ENCODE measurements at regions not wholly inside any gene's neighbourhood (a gene's known extent, or its start where the extent isn't known, plus 50 kb on each side); places are given as distances from the start of the nearest gene placed in this dataset.
"Not testable (repeated sequence)": the region's sequence is repeated elsewhere in the genome, so short reads cannot be mapped to it uniquely, and the experiment has no call there.

GRCh38 chr10:46095943-46096342, 49.9 kb upstream of the MSMB start:
- H3K9me3 Mint-ChIP-seq; DNase-seq (ENCODE audit: low spot score in 2 of 2); ATAC-seq; H3K27ac Mint-ChIP-seq; H3K36me3 Mint-ChIP-seq: not testable (repeated sequence)

GRCh38 chr10:46096446-46096845, 50.4 kb upstream of the MSMB start:
- H3K36me3 Mint-ChIP-seq: no peaks in the 10 kb centered on the region
- peaks cover 4 to 5% of the 10 kb centered on the region in 2 donors for H3K9me3 Mint-ChIP-seq
- DNase-seq (ENCODE audit: low spot score in 2 of 2) (no peak), ATAC-seq (no peak)
- H3K27ac Mint-ChIP-seq: peak overlapping the region; percentile 80 to 96

GRCh38 chr10:46096909-46097575, 51.0 kb upstream of the MSMB start:
- DNase-seq (ENCODE audit: low spot score in 2 of 2) (no peak), ATAC-seq (peak; percentile 14 to 19)
- H3K9me3 Mint-ChIP-seq: peaks cover 4 to 5% of the 10 kb centered on the region in 2 donors
- peak overlapping the region; percentile 80 to 96 for H3K27ac Mint-ChIP-seq
- no peaks in the 10 kb centered on the region for H3K36me3 Mint-ChIP-seq

- ATAC-seq (no peak), DNase-seq (ENCODE audit: low spot score in 2 of 2) (no peak)
- peak overlapping the region in 1 of 2 donors; percentile 80 for H3K27ac Mint-ChIP-seq
- no peaks in the 10 kb centered on the region for H3K36me3 Mint-ChIP-seq
- H3K9me3 Mint-ChIP-seq: peaks cover 4 to 5% of the 10 kb centered on the region in 2 donors
Observed at GRCh38 chr10:46097576-46098317, 51.7 kb upstream of the MSMB start.

GRCh38 chr10:46098386-46098785, 52.3 kb upstream of the MSMB start:
- H3K9me3 Mint-ChIP-seq: peaks cover 4 to 5% of the 10 kb centered on the region in 2 donors
- no peak for DNase-seq (ENCODE audit: low spot score in 2 of 2)
- ATAC-seq: no peak
- no peaks in the 10 kb centered on the region for H3K36me3 Mint-ChIP-seq
- H3K27ac Mint-ChIP-seq: peak overlapping the region in 1 of 2 donors; percentile 39

GRCh38 chr10:46098925-46099324, 52.9 kb upstream of the MSMB start:
- H3K9me3 Mint-ChIP-seq; DNase-seq (ENCODE audit: low spot score in 2 of 2); ATAC-seq; H3K36me3 Mint-ChIP-seq; H3K27ac Mint-ChIP-seq: not testable (repeated sequence)

GRCh38 chr10:46104071-46104585, 58.1 kb upstream of the MSMB start:
- no peaks in the 10 kb centered on the region for H3K36me3 Mint-ChIP-seq
- no peak overlapping the region for H3K27ac Mint-ChIP-seq
- no peak for ATAC-seq
- DNase-seq (ENCODE audit: low spot score in 2 of 2): no peak
- H3K9me3 Mint-ChIP-seq: no peaks in the 10 kb centered on the region

GRCh38 chr10:46105416-46105815, 59.3 kb upstream of the MSMB start:
- ATAC-seq; H3K36me3 Mint-ChIP-seq; DNase-seq (ENCODE audit: low spot score in 2 of 2); H3K9me3 Mint-ChIP-seq: not testable (repeated sequence)
- H3K27ac Mint-ChIP-seq: peak overlapping the region in 1 of 2 donors; percentile 81

- not testable (repeated sequence) for DNase-seq (ENCODE audit: low spot score in 2 of 2); H3K9me3 Mint-ChIP-seq; H3K27ac Mint-ChIP-seq; H3K36me3 Mint-ChIP-seq
- ATAC-seq: peak; percentile 33 to 56
Observed at GRCh38 chr10:46105856-46106409, 59.9 kb upstream of the MSMB start.

GRCh38 chr10:46106410-46107255, 60.6 kb upstream of the MSMB start:
- DNase-seq (ENCODE audit: low spot score in 2 of 2) (peak; percentile 67 to 79), ATAC-seq (peak; percentile 97 to 98)
- no peaks in the 10 kb centered on the region for H3K9me3 Mint-ChIP-seq
- no peaks in the 10 kb centered on the region for H3K36me3 Mint-ChIP-seq
- peak overlapping the region; percentile 65 to 73 for H3K27ac Mint-ChIP-seq

GRCh38 chr10:46108158-46108499, 62.1 kb upstream of the MSMB start:
- H3K36me3 Mint-ChIP-seq; DNase-seq (ENCODE audit: low spot score in 2 of 2); H3K9me3 Mint-ChIP-seq; ATAC-seq; H3K27ac Mint-ChIP-seq: not testable (repeated sequence)

- H3K36me3 Mint-ChIP-seq; H3K27ac Mint-ChIP-seq; DNase-seq (ENCODE audit: low spot score in 2 of 2); ATAC-seq; H3K9me3 Mint-ChIP-seq: not testable (repeated sequence)
Observed at GRCh38 chr10:46154271-46154670, 108.2 kb upstream of the MSMB start.

GRCh38 chr10:46154683-46155082, 108.6 kb upstream of the MSMB start:
- not testable (repeated sequence) for H3K9me3 Mint-ChIP-seq; H3K27ac Mint-ChIP-seq; DNase-seq (ENCODE audit: low spot score in 2 of 2); ATAC-seq; H3K36me3 Mint-ChIP-seq

- H3K36me3 Mint-ChIP-seq; H3K9me3 Mint-ChIP-seq; DNase-seq (ENCODE audit: low spot score in 2 of 2); H3K27ac Mint-ChIP-seq; ATAC-seq: not testable (repeated sequence)
Observed at GRCh38 chr10:46156866-46157265, 110.8 kb upstream of the MSMB start.

GRCh38 chr10:46169736-46170135, 117.1 kb upstream of the ANTXRL start:
- DNase-seq (ENCODE audit: low spot score in 2 of 2) (no peak), ATAC-seq (no peak)
- H3K36me3 Mint-ChIP-seq: peaks cover 5 to 6% of the 10 kb centered on the region in 2 donors
- H3K27ac Mint-ChIP-seq: no peak overlapping the region
- H3K9me3 Mint-ChIP-seq: peaks cover 3 to 4% of the 10 kb centered on the region in 2 donors

GRCh38 chr10:46170789-46171188, 116.0 kb upstream of the ANTXRL start:
- no peak overlapping the region for H3K27ac Mint-ChIP-seq
- H3K36me3 Mint-ChIP-seq: peaks cover 5 to 6% of the 10 kb centered on the region in 2 donors
- ATAC-seq (no peak), DNase-seq (ENCODE audit: low spot score in 2 of 2) (no peak)
- peaks cover 3 to 4% of the 10 kb centered on the region in 2 donors for H3K9me3 Mint-ChIP-seq
